ENCODE measurements at regions not wholly inside any gene's neighbourhood (a gene's known extent, or its start where the extent isn't known, plus 50 kb on each side); places are given as distances from the start of the nearest gene placed in this dataset.

DNA sequence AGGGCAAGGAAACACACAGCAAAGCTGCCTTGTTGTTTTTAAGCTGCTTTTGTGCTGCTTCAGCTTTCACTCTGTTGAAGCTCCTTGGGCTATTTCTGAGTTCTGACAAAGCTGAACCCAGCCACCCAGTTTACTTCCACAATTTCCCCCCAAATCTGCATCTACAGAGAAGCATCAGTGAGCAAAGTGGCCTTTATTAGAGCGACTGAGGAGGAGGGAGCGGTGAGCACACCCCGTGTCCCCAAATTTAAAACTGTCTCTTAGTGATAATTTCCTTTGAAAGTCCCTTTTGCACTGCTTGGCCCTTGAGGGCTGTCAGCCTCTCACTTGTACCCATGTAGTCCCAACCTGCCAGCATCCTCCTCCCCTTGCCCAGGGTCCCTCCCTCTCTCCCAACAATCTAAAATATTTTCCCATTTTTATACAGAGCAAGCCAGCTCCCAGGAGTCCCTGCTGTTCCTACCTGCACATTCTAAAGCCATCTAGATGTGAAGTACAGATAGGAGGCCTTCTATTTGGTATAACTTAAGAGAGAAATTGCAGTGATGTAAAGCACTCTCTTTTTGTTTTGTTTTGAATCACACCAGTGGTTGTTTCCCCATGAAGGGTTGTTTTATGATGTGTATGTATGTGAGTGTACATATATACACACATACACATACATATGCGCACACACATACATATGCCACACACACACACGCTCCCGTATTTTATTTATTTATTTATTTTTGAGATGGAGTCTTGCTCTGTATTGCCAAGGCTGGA lies 313.5 kb downstream of the TLE4 start:
- no peak for DNase-seq

DNA sequence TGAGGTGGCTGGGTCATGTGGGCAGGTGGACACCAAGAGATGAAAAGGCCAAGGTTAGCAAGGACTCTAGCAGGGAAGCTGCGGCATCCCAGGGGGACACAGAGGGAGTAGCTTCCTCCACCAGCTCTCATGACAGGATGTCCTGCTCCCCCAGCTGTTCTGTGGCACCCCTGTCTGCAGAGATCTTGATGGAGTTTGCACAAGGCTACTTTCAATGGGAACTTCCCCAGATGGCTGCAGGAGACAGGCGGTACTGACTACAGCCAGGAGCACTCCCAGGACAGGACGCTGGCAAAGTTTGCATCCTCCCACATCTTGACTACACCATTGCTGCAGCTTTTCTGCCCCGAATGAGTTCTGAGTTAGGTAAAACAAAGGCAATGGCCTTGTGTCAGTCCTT lies 312.8 kb downstream of the TLE4 start:
- DNase-seq = no peak

DNA sequence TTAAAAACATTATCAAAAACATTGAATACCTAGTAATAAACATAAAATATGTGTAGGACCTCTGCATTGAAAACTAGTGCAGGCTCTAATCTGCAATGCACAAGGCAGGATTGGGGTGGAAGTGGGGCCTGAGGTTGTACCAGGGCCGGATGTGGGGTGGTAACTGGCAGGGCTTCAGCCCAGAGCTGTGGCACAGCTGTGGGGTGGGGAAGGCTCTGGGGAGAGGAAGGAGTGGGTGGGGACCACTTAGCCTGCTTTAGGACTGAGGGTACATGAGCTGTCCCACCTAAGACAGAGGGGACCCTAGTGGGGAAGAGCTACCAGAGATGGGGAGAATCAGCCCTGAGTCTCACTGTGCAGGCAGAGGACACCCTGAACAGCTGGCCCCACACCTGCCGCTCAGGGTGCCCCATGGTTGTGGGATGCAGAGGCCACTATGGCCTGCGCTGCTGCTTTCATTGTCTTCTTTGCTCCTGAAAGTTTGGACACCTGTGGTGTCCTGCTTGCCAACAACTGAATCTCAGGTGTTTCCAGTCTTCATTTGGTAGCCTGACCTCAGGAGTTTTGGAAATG lies 311.4 kb downstream of the TLE4 start:
- DNase-seq = peak; percentile 29

DNA sequence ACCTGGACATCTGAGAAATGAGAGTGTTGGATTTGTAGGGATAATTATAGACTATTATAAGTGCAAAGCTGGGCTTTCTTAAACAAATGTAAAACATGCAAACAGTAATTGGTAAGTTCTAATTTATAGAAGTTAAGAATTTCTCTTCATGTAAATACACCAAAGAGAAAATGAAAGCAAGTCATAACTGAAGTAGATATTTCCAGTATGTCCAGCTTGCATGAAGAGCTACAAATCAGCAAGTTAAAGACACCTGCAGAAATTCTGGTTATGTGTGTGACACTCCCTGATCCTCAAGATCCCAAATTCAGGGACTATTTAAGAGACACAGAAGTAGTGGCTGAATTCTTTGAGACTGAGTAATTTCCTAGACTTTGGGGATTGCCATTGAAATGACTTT lies 308.9 kb downstream of the TLE4 start:
- no peak for DNase-seq

DNA sequence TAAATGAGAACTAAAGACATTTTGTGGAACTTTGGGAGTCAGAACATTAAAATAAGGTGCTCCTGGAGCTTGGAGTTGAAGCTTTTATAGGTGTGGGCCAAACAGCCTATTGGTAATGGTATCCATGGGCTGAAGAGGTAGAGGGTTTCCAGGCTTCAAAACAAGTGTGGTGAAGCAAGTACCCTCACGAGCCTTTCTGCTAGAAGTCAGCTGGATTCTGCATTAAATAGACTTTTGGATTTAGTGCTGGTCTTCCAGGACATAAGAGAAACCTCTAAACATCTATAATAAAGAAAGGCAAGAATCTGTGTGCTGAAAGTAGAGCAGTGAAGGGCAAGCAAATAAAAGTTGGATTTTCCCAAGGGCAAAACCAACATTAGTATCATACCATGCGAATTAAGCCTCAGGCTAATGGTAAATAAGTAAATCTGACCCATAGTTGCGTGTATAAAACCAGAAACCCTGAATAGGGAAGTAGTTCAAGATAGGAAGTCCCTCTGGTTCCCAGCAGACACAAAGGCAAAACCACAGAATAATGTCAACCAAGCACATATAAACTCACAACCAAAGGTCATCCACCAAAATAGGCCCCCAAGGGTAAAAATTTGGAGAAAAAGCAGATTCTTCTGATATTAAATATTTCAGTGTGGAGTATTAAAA lies 306.3 kb downstream of the TLE4 start:
- no peak for DNase-seq

DNA sequence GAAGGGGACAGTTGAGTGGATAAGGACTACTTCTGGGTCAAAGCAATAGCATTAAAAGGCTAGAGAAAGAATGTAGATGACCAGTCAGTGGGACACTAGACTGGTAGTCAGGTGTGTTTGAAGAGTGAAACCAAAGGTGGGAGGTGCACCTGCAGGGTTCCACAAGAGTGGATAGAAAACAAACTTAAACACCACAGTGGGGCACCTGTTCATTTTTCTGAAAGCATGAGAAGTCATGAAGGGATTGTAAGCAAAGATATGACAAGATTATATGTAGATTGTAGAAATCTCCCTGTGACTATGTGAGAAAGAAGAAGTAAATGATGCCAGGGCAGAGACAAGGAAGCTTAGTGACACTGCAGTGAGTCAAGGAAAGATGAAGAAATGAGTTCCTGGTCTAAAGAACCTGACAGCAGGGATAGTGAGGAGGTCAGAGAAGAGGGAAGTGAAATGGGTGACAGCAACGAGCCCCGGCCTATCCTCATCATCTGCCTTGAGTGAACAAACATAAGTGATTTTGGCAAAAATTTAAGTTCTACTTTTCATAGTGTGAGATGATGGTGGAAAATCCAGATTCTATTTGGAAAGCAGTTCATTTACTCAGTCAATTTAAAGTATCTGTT lies 296.9 kb downstream of the TLE4 start:
- DNase-seq = no peak

DNA sequence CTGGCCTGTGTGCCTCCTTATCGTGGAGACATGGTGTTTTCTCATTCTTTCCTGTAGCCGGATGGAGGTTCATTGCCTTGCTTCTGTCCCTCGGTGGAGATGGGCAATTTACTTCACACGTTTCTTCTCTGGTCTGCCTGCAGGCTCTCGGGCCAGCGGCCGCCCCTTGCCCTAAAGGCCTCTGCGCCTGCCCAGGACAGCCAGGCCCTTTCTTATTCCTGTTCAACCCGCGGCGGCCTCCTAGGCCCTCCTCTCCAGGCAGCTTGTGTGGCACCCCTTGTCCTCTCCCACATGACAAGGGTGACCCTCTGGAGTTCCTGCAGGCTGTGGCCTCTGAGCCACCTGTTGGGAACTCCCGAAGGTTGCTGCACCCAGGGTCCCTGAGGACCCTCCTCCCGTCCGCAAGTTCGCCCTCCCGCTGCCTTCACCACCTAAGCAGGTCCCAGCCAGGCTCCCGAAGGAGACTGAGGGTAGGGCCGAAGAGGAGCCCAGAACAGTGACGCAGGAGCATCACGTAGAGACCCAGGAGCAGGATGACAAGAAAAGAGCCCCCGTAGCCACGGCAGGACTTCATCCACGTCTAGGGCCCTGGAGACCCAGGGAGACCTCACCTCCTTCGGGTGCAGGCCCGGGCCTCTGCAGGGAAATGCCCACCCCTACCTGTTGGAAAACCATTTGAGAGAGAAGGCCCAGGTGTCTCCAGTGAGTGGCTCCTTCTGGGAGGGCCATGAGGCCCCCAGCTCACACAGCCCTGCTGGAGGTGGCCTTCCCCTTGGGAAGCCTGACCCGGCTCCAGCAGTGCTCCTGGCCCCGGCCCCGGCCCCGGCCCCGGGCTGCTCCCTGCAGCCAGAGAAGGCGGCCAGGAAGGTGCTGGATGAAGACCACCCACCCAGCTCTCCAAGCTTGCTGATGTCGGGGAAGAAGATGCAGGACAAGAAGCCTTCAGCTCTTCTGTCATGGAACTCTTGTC lies 291.4 kb downstream of the TLE4 start:
- DNase-seq = no peak

DNA sequence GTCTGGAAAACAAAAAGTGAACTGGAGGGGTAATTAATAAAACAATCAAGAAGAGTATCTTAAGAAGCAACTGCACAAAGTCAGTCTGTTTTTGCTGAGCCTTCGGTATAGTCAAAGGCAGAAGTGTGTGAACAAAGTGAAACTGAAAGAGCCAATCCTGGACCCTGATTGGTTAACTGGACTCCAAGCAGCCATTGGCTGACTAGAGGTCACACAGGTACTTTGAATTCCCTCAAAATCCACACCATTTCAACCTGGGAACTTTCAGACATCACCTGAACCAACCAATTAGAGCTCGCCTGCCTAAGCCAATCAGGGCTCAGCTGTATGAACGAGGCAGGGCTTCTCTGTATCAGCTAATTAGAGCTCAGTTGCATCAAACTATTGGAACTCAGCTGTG lies 286.7 kb downstream of the TLE4 start:
- no peak for DNase-seq

DNA sequence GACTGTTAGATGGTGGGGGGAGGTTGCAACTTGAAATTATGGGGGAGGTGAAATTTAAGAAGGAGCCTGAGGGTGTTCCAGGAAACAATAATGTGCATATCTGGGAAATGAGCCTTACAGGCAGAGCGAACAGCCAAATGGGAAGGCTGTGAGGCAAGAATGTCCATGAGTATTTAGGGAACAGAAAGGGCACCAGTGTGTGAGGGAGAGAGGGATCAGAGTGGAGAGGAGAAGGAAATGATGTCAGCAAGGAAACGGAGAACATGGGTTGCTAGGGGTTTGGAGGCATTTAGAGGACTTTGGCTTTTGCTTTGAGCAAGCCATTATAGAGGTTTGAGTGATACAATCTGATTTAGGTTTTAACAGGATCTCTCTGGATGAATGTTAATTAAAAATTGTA lies 285.4 kb downstream of the TLE4 start:
- DNase-seq = no peak

DNA sequence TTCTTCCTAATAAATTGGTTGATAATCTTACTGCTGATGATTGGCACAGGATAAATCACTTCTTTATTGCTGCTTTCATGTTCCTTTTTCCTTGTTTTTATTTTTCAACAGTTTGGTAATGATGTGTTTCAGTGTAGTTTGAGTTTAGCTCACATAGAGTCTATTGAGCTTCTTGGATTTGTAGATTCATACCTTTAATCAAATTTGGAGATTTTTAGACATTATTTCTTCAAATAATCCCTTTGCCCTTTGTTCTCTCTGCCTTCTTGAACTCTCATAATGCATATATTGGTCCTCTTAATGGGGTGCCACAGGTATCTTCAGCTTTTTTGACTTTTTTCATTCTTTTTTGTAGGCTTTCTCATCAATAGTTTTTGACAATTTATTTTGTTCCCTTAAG lies 275.3 kb downstream of the TLE4 start:
- DNase-seq = no peak

DNA sequence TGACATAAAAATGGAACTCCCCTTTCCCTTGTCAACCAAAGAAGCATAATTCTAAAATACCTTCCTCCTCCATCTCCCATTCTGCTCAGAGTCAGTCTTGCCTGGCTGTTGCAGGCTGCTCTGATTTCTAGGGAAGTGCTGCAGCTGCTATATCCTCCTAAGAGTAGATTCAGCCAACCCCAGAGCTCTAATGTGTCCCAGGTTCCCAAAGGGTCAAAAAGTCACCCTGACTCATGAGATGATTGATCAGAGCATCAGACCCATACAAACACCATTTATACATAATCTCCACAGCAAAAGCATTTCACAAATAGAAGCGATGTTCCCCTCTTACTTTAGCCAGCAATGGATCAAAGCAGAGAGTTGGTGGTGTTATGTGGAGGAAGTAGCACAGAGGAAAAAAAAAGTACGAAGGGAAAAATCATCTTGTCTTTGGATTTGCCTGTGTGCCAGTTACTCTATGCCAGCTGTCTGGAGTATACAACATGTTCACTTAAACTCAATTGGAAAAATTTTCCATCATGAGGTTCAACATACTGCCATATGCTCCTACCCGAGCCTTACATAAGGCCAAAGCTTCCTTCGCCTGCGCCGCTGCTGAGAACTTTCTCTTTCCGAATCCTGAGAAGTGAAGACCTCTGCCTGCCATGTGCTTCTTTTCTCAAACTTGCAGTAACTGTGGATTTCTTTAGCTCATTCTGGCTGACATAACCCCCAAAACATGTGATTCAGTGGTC lies 258.0 kb downstream of the TLE4 start:
- no peak for DNase-seq

DNA sequence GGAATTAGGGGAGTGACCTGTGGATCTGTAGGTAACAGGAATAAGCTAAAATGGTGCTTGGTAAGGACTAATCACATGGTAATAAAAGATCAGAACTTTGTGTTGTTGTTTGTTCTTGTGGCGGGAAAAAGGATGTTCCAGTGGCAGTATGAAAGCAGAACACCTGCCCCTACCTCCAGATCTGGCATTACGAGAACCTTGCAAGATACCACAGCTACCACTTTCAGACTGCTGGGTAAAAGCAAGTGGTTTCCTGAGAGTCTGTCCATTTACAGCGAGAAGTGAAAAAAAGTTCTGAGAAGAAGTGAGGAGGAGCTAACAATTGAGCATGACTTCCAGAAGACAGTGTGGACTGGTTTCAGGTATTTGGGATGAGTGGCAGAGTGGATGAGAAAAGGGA lies 252.5 kb downstream of the TLE4 start:
- DNase-seq = no peak

DNA sequence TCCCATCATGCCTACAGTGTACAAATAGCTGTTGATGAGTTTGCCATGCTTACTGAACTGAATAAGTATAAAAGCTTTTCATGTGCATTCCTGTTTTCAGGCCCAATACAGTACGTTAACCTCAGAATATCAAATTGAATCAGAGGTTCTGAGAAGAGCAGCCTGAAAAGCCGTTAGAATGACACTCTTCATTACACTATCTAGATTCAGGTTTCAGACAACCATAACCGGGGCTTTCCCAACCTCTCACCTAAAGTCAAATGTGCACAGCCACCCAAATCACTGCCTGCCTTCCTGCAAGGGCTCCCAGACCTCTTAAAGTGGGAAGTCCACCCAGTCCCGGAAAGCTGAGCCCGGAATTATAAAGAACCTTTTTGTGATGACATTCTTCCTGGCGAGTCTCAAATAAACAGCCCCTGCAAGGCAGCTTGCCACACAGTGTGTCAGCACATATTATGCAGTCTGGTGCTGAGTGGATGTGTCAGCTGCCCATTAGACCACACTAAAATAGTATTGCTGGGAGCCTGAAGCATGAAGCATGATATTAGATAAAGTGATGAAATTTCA lies 245.8 kb downstream of the TLE4 start:
- DNase-seq = no peak

DNA sequence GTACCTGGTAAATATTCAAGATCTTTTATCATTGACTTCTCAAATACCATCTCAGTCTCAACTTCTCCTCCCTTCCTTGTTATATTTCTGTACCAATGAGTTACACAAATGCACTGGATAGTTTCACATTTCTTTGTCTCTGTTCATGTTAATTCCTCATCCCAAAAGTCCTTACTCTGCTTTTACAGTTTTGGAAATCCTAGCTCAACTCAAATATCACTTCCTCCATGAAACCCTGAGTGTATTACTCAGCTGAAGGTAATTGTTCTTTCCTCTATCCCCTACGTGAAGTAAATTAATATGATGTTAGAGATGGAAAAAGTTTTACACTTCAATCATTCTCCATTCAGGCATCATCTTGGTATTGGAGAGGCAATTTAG lies 241.5 kb downstream of the TLE4 start:
- DNase-seq = no peak

DNA sequence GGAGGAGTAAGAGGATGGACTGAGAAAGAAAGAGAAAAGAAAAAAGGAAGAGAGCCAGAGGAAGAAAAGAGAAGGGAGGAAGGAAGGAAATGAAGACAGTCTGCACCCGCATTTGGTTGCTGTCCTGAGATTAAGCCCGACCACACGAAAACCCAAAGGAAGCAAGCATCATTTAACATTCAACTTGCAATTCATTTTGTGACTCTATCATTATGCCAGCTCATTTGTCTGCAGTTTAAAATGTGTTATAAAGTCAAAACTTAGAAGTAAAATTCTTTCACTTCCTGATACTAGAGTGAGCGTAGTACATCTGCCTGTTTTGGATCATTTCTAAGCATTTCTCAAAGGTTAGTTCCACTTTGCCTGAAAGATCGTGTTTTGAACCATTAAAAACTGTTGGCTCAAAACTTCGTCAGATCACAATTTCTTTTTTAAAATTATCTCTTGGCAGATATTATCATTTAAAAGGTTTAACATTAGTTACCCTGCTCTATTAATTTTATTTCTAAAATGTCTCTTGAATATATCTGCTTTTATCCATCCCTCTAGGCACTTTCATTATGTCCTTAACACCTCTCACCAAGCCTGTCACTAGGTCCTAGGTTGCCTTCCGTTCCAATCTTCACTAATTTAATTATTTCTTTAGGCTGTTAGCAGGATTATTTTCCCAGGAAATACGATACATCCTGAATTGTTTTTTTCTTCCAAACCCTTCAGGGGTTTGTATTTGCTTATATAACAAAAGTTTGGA lies 240.9 kb downstream of the TLE4 start:
- DNase-seq = no peak

DNA sequence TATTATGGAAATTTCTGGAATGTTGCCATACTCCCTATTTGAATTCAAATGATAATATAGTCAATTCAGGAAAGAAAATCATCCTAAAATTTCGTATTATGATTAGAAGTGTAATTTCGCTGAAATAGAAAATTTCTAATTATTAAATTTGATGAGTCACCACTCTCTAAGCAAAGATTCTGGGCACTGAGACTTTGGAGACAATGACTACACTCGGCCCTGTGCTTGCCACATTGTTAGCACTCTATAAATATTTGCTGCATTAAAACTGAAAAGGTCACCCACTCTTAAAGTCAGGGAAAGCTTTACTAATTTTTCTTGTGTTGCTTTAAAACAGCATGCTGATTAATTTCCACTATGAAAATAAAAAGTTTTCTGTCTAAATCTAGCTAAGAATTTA lies 240.3 kb downstream of the TLE4 start:
- DNase-seq = no peak

DNA sequence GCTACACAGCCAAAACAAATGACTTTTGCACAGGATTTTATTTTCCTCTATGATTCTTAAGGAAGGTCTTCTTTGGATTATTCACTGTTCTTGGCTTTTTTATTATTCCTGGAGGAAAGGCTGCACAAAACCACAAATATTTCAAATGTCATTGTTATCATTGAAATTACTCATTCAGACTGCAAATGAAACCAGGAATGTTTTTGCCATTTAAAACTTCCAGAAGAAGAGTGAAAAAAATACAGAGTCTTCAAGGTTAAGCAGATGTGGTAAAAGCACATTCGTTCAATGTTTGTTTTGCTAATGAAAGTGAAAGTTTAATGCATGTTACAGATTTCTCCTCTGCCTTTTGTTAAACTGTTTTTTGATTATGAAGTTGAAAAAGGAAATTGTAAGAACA lies 238.2 kb downstream of the TLE4 start:
- DNase-seq = no peak

DNA sequence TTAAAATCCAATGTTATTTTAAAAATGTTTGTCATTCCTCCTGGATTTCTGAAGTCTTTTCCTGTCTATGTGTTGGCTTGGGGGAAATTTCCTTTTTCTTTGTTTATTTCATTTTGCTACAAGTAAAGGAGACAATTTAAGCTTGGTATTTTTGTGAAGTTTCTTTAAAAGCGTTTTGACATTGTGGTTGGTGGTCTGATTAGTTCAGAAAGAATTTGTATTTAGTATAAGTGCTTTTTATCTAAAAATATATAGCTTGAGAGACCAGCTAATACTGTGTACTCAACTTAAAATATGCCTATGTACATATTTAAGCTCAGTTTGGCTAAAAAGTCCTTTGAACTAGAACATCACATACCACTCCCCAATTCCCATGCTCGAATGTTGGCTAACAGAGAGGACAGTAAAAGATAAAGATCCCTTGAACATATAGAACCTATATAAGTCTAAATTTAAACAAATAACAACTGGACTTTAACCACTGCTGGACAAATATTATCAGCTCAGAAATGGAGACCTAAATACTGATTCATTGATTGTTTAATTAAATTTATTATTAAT lies 237.6 kb downstream of the TLE4 start:
- DNase-seq = no peak

DNA sequence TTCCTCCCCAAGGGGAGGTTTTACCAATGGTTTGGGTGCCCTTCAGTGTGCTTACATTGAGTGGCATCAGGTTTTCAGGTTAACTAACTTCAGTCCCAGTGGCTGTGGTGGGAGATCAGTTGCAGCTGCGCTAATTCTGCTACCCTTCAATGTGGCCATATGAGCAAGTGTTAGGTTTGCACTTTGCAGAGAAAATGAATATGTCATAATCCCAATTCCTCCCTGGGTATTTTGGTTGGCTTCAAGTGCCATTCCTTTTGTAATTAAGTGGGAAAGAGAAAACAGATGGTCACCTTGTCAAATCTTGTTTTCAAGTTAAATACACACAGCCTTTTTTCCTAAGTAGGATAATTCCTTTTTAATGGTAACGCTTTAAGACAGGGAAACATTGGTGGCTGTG lies 236.2 kb downstream of the TLE4 start:
- DNase-seq = no peak

DNA sequence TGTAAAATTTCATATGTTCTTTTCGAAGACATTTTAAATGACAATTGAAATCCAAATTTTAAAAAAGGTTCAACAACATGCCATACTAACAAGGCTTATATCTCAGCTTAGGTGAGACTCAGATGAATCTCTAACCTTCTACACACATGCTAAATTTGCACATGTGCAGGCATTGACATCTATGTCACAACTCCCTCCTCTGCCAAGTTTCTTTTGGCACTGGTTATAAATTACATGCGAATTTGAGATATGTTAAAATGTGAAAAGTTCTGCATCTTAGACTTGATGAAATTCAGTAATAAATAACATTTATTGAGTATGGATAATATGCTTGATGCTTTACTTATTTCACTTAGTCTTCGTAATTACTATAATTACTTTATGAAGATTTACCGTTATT lies 234.3 kb downstream of the TLE4 start:
- DNase-seq = no peak

DNA sequence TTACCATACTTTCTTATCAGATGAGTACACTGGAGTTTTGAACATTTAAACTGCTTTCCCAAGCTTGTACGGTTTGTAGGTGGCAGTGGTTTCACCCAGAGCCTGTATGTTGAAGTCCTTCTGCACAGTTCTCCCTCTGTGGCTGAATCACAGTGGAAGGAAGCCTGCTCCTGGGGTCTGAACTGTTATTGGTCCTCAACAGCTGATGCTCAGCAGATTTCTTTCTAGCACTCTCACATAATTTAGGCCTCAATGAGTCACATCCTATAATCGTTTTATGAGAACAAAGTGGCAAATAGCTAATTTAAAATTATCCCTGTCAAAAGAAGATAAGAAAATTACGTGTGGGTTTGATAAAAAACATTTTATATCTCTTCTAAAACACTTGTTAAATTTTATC lies 229.7 kb downstream of the TLE4 start:
- no peak for DNase-seq
